ENCODE measurements at regions not wholly inside any gene's neighbourhood (a gene's known extent, or its start where the extent isn't known, plus 50 kb on each side); places are given as distances from the start of the nearest gene placed in this dataset.

DNA sequence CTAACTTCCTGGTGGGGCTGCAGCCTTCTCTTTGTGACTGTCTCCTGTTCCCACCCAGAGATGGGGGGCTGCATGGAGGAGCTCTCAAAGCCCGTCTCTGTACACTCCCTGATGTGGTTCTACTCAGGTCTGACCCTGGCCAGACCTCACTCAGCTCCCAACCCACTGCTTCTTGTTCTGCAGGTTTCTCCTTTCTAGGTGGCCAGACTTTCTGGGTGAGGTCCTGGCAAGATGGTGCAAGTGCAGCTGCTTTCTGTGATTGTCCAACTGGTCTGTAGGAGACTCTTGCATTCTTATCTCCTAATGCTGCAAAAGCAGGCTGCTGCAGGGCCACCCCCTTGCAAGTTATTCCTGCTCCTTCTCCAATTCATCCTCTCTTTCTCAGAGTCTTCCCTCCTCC, 77.4 kb upstream of the XCR1 start:
- no peak for TF ChIP-seq ZFX (IDR thresholded peaks at IDR 0.05)
- TF ChIP-seq CTCF (conservative IDR thresholded peaks at IDR 0.05) = no peak
- H3K27ac ChIP-seq = no peak overlapping the region

DNA sequence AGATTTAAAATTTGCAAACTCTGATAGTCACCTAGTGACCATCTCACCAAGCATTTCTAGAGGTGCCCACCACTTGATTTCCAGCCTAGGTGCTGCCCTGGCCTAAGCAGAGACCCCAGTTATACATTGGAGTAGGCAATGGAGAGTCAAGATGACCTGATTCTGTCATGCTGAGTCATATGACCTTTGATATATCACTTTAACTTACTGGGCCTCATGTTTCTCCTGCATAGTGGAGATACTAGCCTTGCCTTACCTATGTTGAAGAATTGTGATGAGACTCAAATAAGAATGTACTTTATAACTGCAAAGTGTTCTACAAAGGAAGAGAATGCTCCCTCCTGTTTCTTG, 75.5 kb upstream of the XCR1 start:
- no peak overlapping the region for H3K27ac ChIP-seq
- no peak for TF ChIP-seq CTCF (conservative IDR thresholded peaks at IDR 0.05)
- TF ChIP-seq ZFX (IDR thresholded peaks at IDR 0.05) = no peak

- TF ChIP-seq ZFX (IDR thresholded peaks at IDR 0.05) (no peak), CTCF (conservative IDR thresholded peaks at IDR 0.05) (no peak)
- no peak overlapping the region for H3K27ac ChIP-seq
Observed at GRCh38 chr3:46102059-46102779, 74.9 kb upstream of the XCR1 start.

DNA sequence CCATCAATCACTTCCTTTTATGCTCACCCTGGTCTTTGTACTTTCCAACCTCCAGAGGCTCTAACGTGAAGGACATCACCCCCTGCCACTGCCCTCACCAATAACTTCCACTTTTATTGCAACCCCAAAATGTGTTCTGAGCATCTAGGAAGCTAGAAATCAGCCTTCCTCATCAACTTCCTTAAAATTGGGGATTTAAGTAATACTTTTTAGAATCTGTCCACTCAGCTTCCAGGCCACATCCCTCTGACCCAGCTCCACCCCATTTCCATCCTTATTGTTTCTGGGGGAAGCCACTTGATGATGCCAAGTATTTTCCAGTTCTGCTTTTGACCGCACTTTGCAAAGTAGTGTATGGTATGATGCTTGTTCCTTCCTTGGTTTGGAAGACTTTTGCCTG, 73.5 kb upstream of the XCR1 start:
- no peak overlapping the region for H3K27ac ChIP-seq
- TF ChIP-seq ZFX (IDR thresholded peaks at IDR 0.05) (no peak), CTCF (conservative IDR thresholded peaks at IDR 0.05) (no peak)

DNA sequence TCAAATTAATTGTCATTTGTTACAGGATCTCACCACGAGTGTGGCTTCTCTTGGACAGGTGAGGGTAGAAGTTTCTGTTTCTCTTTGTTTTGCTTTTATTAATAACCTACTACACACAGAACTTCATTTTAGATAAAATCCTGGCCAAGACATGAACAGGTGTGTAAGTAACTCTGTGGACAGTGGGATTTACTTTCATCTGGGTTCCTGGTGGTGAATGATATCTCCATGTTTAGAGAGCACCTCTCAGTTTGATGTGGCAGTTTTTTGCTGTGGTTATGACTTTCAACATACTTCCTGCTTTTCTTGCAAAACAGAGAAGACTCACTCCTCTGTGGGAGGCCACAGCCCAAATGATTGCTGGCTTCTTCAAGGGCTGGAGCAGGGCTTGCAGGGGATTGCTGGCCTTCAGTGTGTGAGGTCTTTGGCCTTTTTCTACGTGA, 71.1 kb upstream of the XCR1 start:
- H3K27ac ChIP-seq = no peak overlapping the region
- TF ChIP-seq ZFX (IDR thresholded peaks at IDR 0.05) (no peak), CTCF (conservative IDR thresholded peaks at IDR 0.05) (no peak)

- H3K27ac ChIP-seq = no peak overlapping the region
- TF ChIP-seq ZFX (IDR thresholded peaks at IDR 0.05) (no peak), CTCF (conservative IDR thresholded peaks at IDR 0.05) (no peak)
Observed at GRCh38 chr3:46097691-46098241, 70.5 kb upstream of the XCR1 start.

- no peak overlapping the region for H3K27ac ChIP-seq
- no peak for TF ChIP-seq ZFX (IDR thresholded peaks at IDR 0.05)
- TF ChIP-seq CTCF (conservative IDR thresholded peaks at IDR 0.05) = no peak
Observed at GRCh38 chr3:46096781-46097180, 69.5 kb upstream of the XCR1 start.
